B cell (primary cell): ENCODE measurements at regions not wholly inside any gene's neighbourhood (a gene's known extent, or its start where the extent isn't known, plus 50 kb on each side); places are given as distances from the start of the nearest gene placed in this dataset.

Experiments
- ATAC-seq: fragments of 200-7000 bp; cut with Tn5 transposase; one replicate; pipeline ENCODE4 v1.10.0; 2021; ENCODE audit warnings: low read depth, mild to moderate bottlenecking, moderate number of reproducible peaks, moderate library complexity
- CTCF ChIA-PET: fragments of 350-600 bp; sonication (Branson Sonifier 250); formaldehyde crosslinking; loops from one replicate; lab custom pipeline; 2021; ENCODE audit warnings: antibody characterized with exemption, inconsistent platforms; lab: Charles Lee
- POLR2A ChIA-PET: fragments of 350-600 bp; sonication (Branson Sonifier 250); formaldehyde crosslinking; loops from one replicate; lab custom pipeline; 2021; ENCODE audit warnings: antibody characterized with exemption; lab: Charles Lee
- DNase-seq: peaks from one replicate; pipeline ENCODE4 v3.0.0; 2013
- H2AFZ ChIP-seq: 2 replicates; pipeline ENCODE4 v1.6.1; 2012; ENCODE audit warnings: mild to moderate bottlenecking, low read depth, low read length; ENCODE audit not compliant: insufficient read depth, poor library complexity, severe bottlenecking
- H3K27ac ChIP-seq, 2 donors: 1 replicate in 1 of 2; 2 replicates in 1 of 2; pipeline ENCODE4 v1.5.1; 2012 to 2013; ENCODE audit warnings: low read length in 2 of 2, mild to moderate bottlenecking in 2 of 2, moderate library complexity in 1 of 2
- H3K27me3 ChIP-seq, 4 experiments: fragments of 200-600 bp in 1 of 4; sonication (generic) in 1 of 4; replicated peaks in 1 of 4; 1 replicate in 2 of 4; 2 replicates in 2 of 4; pipeline versions ENCODE4 v1.6.1 to v1.7.0; 2013 to 2016; ENCODE audit warnings: low read length in 3 of 4, mild to moderate bottlenecking in 2 of 4, mixed read lengths in 1 of 4, moderate library complexity in 1 of 4; ENCODE audit not compliant: insufficient read depth in 4 of 4, control insufficient read depth in 3 of 4; ENCODE audit errors: control extremely low read depth in 1 of 4
- H3K36me3 ChIP-seq, 2 experiments: replicated peaks in 1 of 2; 1 replicate in 1 of 2; 2 replicates in 1 of 2; pipeline versions ENCODE4 v1.6.1 to v1.7.1; 2013; ENCODE audit warnings: low read length in 1 of 2; ENCODE audit not compliant: insufficient read depth in 2 of 2, control insufficient read depth in 1 of 2; ENCODE audit errors: control extremely low read depth in 1 of 2, extremely low read depth in 1 of 2
- H3K4me1 ChIP-seq, 2 donors: fragments of 200-600 bp in 1 of 2; sonication (generic) in 1 of 2; 1 replicate in 1 of 2; 2 replicates in 1 of 2; pipeline versions ENCODE4 v1.5.1 to v1.6.1; 2013 to 2017; ENCODE audit warnings: low read length in 2 of 2; ENCODE audit not compliant: control insufficient read depth in 2 of 2, insufficient read depth in 2 of 2
- H3K4me2 ChIP-seq: replicated peaks from 2 replicates; pipeline ENCODE3; 2012; ENCODE audit warnings: mild to moderate bottlenecking, low read depth, low read length; ENCODE audit not compliant: poor library complexity, severe bottlenecking
- H3K4me3 ChIP-seq, 5 experiments: fragments of 200-600 bp in 1 of 5; sonication (generic) in 1 of 5; 1 replicate in 3 of 5; 2 replicates in 2 of 5; pipeline versions ENCODE4 v1.5.1 to v1.7.0; 2011 to 2016; ENCODE audit warnings: low read length in 4 of 5, mild to moderate bottlenecking in 4 of 5, low read depth in 2 of 5, control low read depth in 1 of 5, moderate library complexity in 1 of 5; ENCODE audit not compliant: insufficient read depth in 1 of 5; ENCODE audit errors: control extremely low read depth in 1 of 5, extremely low read depth in 1 of 5
- H3K79me2 ChIP-seq: fragments of 200-600 bp; sonication (generic); one replicate; pipeline ENCODE4 v1.6.0; 2016; ENCODE audit warnings: low read length; ENCODE audit not compliant: control insufficient read depth, insufficient read depth
- H3K9ac ChIP-seq: fragments of 200-600 bp; sonication (generic); 2 replicates; pipeline ENCODE4 v1.6.1; 2017; ENCODE audit warnings: mild to moderate bottlenecking, low read length, moderate library complexity
- H3K9me3 ChIP-seq, 3 donors: one replicate each; pipeline versions ENCODE4 v1.6.1 to v1.7.1; 2013; ENCODE audit warnings: low read length in 2 of 3; ENCODE audit not compliant: control insufficient read depth in 2 of 3, insufficient read depth in 1 of 3; ENCODE audit errors: control extremely low read depth in 1 of 3
- H4K20me1 ChIP-seq: 2 replicates; pipeline ENCODE4 v1.6.0; 2012; ENCODE audit warnings: mild to moderate bottlenecking, low read length; ENCODE audit not compliant: insufficient read depth, control insufficient read depth, poor library complexity, severe bottlenecking
- H3K27ac Mint-ChIP-seq: one replicate; pipeline ENCODE4 v1.8.0; 2021; ENCODE audit warnings: mixed read lengths
- H3K27me3 Mint-ChIP-seq: one replicate; pipeline ENCODE4 v1.8.0; 2021; ENCODE audit warnings: mixed read lengths
- H3K4me1 Mint-ChIP-seq: one replicate; pipeline ENCODE4 v1.8.0; 2021; ENCODE audit warnings: mixed read lengths
- H3K4me3 Mint-ChIP-seq: one replicate; pipeline ENCODE4 v1.8.0; 2021; ENCODE audit warnings: mixed read lengths
- H3K9me3 Mint-ChIP-seq: one replicate; pipeline ENCODE4 v1.8.0; 2022; ENCODE audit warnings: mixed read lengths; ENCODE audit not compliant: insufficient read depth
- EZH2 ChIP-seq: IDR thresholded peaks from 2 replicates; pipeline ENCODE4 v1.6.1; 2012; ENCODE audit warnings: borderline replicate concordance, low read depth, mild to moderate bottlenecking, moderate library complexity, low read length; ENCODE audit not compliant: insufficient read depth, poor library complexity, severe bottlenecking
- WGBS: methylation state at CpG from one replicate; pipeline ENCODE4 v1.1.5; 2013; ENCODE audit warnings: missing lambda C conversion rate; ENCODE audit not compliant: insufficient coverage; 5-methylcytosine and 5-hydroxymethylcytosine counted together
- intact Hi-C: fragments of 100-400 bp; cut with micrococcal nuclease; formaldehyde crosslinking; loops from one replicate; pipeline ENCODE4 v1.10.0; 2022
- TF ChIP-seq, protein P1 (sequence below): fragments of 200-600 bp; IDR thresholded peaks from one replicate; pipeline ENCODE4 v1.8.0; 2022; ENCODE audit warnings: antibody characterized with exemption, mild to moderate bottlenecking

DNA sequence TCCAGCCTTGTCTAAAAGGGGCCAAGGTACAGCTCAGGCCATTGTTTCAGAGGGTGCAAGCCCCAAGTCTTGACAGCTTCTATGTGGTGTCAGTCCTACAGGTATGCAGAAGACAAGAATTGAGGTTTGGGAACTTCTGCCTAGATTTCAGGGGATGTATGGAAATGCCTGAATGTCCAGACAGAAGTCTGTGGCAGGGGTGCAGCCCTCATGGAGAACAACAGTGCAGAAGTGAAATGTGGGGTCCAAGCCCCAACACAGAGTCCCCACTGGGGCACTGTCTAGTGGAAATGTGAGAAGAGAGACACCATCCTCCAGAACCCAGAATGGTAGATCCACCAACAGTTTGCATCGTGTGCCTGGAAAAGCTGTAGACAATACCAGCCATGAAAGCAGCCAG lies 400.3 kb upstream of the CAMK1G start:
- H3K4me3 ChIP-seq, result no peak overlapping the region
- H3K27me3 Mint-ChIP-seq, result no peaks in the 10 kb centered on the region
- ATAC-seq (no peak), DNase-seq (no peak)
- no peak overlapping the region for H2AFZ ChIP-seq
- no peaks in the 10 kb centered on the region for H3K4me1 Mint-ChIP-seq
- H3K9ac ChIP-seq, result no peak overlapping the region
- no peaks in the 10 kb centered on the region for H3K36me3 ChIP-seq
- H3K79me2 ChIP-seq, result no peaks in the 10 kb centered on the region
- H3K4me3 Mint-ChIP-seq, result no peak overlapping the region
- H3K4me1 ChIP-seq, result no peaks in the 10 kb centered on the region
- peaks cover 0 to 10% (median 3%) of the 10 kb centered on the region in 3 donors for H3K9me3 ChIP-seq
- H3K27me3 ChIP-seq, result no peaks in the 10 kb centered on the region
- H3K27ac Mint-ChIP-seq, result no peak overlapping the region
- H3K9me3 Mint-ChIP-seq, result peaks cover 8% of the 10 kb centered on the region
- WGBS, result 100% methylated on average over 1 of the region's 1 CpG
- POLR2A ChIA-PET, result no interaction called here
- no peak overlapping the region for H3K27ac ChIP-seq
- H4K20me1 ChIP-seq, result no peaks in the 10 kb centered on the region
- CTCF ChIA-PET, result no interaction called here
- intact Hi-C loops, result no loop called here
- H3K4me2 ChIP-seq, result no peak overlapping the region
- TF ChIP-seq, protein P1, sequence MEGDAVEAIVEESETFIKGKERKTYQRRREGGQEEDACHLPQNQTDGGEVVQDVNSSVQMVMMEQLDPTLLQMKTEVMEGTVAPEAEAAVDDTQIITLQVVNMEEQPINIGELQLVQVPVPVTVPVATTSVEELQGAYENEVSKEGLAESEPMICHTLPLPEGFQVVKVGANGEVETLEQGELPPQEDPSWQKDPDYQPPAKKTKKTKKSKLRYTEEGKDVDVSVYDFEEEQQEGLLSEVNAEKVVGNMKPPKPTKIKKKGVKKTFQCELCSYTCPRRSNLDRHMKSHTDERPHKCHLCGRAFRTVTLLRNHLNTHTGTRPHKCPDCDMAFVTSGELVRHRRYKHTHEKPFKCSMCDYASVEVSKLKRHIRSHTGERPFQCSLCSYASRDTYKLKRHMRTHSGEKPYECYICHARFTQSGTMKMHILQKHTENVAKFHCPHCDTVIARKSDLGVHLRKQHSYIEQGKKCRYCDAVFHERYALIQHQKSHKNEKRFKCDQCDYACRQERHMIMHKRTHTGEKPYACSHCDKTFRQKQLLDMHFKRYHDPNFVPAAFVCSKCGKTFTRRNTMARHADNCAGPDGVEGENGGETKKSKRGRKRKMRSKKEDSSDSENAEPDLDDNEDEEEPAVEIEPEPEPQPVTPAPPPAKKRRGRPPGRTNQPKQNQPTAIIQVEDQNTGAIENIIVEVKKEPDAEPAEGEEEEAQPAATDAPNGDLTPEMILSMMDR, result no peak
- TF ChIP-seq EZH2, result no peak

DNA sequence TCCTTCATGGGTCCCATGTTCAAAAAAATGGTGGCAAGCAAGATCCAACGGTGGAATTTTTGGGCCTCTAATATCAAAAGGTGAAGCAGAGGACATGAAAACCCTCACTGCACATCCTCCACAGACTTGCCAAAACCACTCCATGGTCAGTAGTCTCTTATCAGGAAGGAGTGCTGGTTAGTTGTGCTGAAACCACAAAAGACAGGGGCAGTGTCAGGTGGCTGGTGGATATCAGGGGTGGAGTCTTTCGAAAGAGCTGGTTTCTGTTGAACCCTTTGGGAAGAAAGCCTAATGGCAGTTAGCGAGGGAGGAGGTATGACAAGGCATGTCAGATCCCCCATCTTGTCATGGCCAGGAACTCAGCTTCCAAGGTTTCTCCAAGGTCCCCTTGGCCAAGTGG lies 395.9 kb upstream of the CAMK1G start:
- Histone ChIP-seq H3K4me3 (no peak overlapping the region), H3K27ac (no peak overlapping the region), H3K27me3 (no peaks in the 10 kb centered on the region), H3K9ac (no peak overlapping the region), H3K9me3 (peaks cover 0 to 10% (median 3%) of the 10 kb centered on the region in 3 donors), H4K20me1 (no peaks in the 10 kb centered on the region), H3K4me1 (no peaks in the 10 kb centered on the region), H3K79me2 (no peaks in the 10 kb centered on the region), H2AFZ (no peak overlapping the region), H3K36me3 (no peaks in the 10 kb centered on the region), H3K4me2 (no peak overlapping the region)
- no peaks in the 10 kb centered on the region for H3K4me1 Mint-ChIP-seq
- no peaks in the 10 kb centered on the region for H3K27me3 Mint-ChIP-seq
- no peak overlapping the region for H3K27ac Mint-ChIP-seq
- ChIA-PET POLR2A (no interaction called here), CTCF (no interaction called here)
- H3K4me3 Mint-ChIP-seq, result no peak overlapping the region
- H3K9me3 Mint-ChIP-seq, result peaks cover 2% of the 10 kb centered on the region
- TF ChIP-seq, protein P1, result no peak
- TF ChIP-seq EZH2, result no peak
- no peak for DNase-seq
- intact Hi-C loops, result no loop called here
- ATAC-seq, result no peak
- 94% methylated on average over 2 of the region's 3 CpGs for WGBS
